SK-N-SH treated with all-trans-retinoic acid at 6 μM for 48 hours (cell line): ENCODE measurements at regions not wholly inside any gene's neighbourhood (a gene's known extent, or its start where the extent isn't known, plus 50 kb on each side); places are given as distances from the start of the nearest gene placed in this dataset.

Experiments used
- ATAC-seq: fragments of 200-7000 bp; cut with Tn5 transposase; 3 replicates; pipeline ENCODE4 v1.9.1; 2020; ENCODE audit warnings: mild to moderate bottlenecking, moderate library complexity
- ARNTL ChIP-seq: fragments of 450-650 bp; formaldehyde crosslinking; IDR thresholded peaks from 2 replicates; pipeline ENCODE4 v1.5.0; 2020; ENCODE audit warnings: low read depth, mild to moderate bottlenecking, moderate library complexity, borderline replicate concordance
- BACH2 ChIP-seq: fragments of 250-450 bp; sonication (Bioruptor Pico); IDR thresholded peaks from 2 replicates; pipeline ENCODE4 v1.9.0; 2021; ENCODE audit warnings: mild to moderate bottlenecking, borderline replicate concordance
- CSDC2 ChIP-seq: fragments of 250-450 bp; sonication (Bioruptor Pico); IDR thresholded peaks from 2 replicates; pipeline ENCODE4 v1.5.0; 2020; ENCODE audit warnings: mild to moderate bottlenecking, moderate library complexity
- ESRRG ChIP-seq: fragments of 250-450 bp; sonication (Bioruptor Pico); IDR thresholded peaks from 2 replicates; pipeline ENCODE4 v1.6.1; 2021; ENCODE audit warnings: mild to moderate bottlenecking
- GLIS3 ChIP-seq: fragments of 250-450 bp; sonication (Bioruptor Pico); IDR thresholded peaks from 2 replicates; pipeline ENCODE4 v1.5.0; 2020; ENCODE audit warnings: mild to moderate bottlenecking, moderate library complexity
- ISL1 ChIP-seq: fragments of 250-450 bp; sonication (Bioruptor Pico); IDR thresholded peaks from 2 replicates; pipeline ENCODE4 v2.1.2; 2022; ENCODE audit warnings: mild to moderate bottlenecking, moderate library complexity
- POU6F1 ChIP-seq: fragments of 250-450 bp; sonication (Bioruptor Pico); IDR thresholded peaks from 2 replicates; pipeline ENCODE4 v1.8.0; 2021; ENCODE audit warnings: low read depth, mild to moderate bottlenecking, moderate library complexity, borderline replicate concordance
- PPARA ChIP-seq: fragments of 250-450 bp; sonication (Bioruptor Pico); IDR thresholded peaks from 2 replicates; pipeline ENCODE4 v1.5.0; 2020; ENCODE audit warnings: mild to moderate bottlenecking, borderline replicate concordance
- SNAI2 ChIP-seq: fragments of 250-450 bp; sonication (Bioruptor Pico); IDR thresholded peaks from 2 replicates; pipeline ENCODE4 v1.5.0; 2020; ENCODE audit warnings: mild to moderate bottlenecking, moderate library complexity
- TCF4 ChIP-seq: fragments of 250-450 bp; sonication (Bioruptor Pico); IDR thresholded peaks from 2 replicates; pipeline ENCODE4 v1.8.0; 2021; ENCODE audit warnings: mild to moderate bottlenecking, moderate library complexity, borderline replicate concordance
- TOX ChIP-seq: fragments of 250-450 bp; sonication (Bioruptor Pico); IDR thresholded peaks from 2 replicates; pipeline ENCODE4 v1.8.0; 2021; ENCODE audit warnings: mild to moderate bottlenecking, moderate library complexity, borderline replicate concordance
- ZC3H10 ChIP-seq: fragments of 250-450 bp; sonication (Bioruptor Pico); IDR thresholded peaks from 2 replicates; pipeline ENCODE4 v1.5.1; 2021; ENCODE audit warnings: mild to moderate bottlenecking, moderate library complexity
- ZFP3 ChIP-seq: fragments of 250-450 bp; sonication (Bioruptor Pico); IDR thresholded peaks from 2 replicates; pipeline ENCODE4 v1.5.0; 2020; ENCODE audit warnings: mild to moderate bottlenecking, moderate library complexity
- ZNF565 ChIP-seq: fragments of 450-650 bp; formaldehyde crosslinking; conservative IDR thresholded peaks from 2 replicates; pipeline ENCODE4 v1.5.0; 2020; ENCODE audit warnings: low read depth, mild to moderate bottlenecking, moderate library complexity
- ZNF70 ChIP-seq: fragments of 450-650 bp; formaldehyde crosslinking; IDR thresholded peaks from 2 replicates; pipeline ENCODE4 v1.5.0; 2020; ENCODE audit warnings: mild to moderate bottlenecking, moderate library complexity
- ZNF8 ChIP-seq: fragments of 450-650 bp; formaldehyde crosslinking; IDR thresholded peaks from 2 replicates; pipeline ENCODE4 v1.5.0; 2020; ENCODE audit warnings: mild to moderate bottlenecking, moderate library complexity
- TF ChIP-seq, protein P1 (sequence below): fragments of 250-450 bp; sonication (Bioruptor Pico); IDR thresholded peaks from 2 replicates; pipeline ENCODE4 v1.8.0; 2020; ENCODE audit warnings: mild to moderate bottlenecking, moderate library complexity, borderline replicate concordance
- TF ChIP-seq, protein P2 (sequence below): fragments of 250-450 bp; sonication (Bioruptor Pico); IDR thresholded peaks from 2 replicates; pipeline ENCODE4 v1.5.0; 2020; ENCODE audit warnings: mild to moderate bottlenecking, moderate library complexity
- TF ChIP-seq, protein P3 (sequence below): fragments of 250-450 bp; sonication (Bioruptor Pico); IDR thresholded peaks from 2 replicates; pipeline ENCODE4 v1.5.1; 2021; ENCODE audit warnings: mild to moderate bottlenecking, moderate library complexity

DNA sequence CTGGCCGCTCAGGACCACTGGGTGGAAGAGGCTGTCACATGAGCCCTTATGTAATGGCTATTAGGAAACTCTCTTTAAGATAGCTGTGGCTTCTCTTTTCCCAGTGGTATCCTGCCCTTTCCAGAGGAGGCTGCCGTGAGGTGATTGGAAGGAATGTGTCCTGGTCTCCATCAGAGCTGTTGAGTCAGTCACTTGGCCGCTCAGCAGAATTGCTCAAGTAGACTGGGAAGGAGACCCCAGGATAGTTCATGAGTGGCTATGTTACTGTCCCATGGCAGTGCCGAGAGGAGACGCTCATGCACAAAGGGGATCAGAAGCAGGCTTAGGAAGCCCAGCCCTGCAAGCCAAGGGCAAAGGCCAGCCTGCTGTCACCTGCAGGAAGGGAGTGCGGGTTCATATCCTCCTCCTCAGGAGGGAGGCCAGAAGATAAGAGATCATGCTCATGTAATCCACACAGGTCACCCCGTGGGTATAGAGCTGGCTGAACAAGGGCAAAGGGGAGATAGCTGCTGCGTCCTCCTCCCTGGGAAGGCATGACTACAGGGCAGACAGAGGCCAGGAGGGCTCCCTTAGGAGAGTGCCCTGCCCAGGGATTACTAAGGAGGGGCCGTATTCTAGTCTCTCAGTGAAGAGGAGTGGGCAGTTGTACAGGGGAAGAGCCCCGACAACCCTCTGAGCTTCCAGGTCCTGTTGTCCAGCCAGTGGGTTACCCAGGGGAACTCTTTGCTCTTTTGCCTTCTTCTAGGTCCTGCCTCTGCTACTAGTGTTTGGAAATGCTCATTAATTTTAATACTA is 137.0 kb upstream of the MAX start:
- TF ChIP-seq CSDC2 (CRISPR knock-in tag): no peak
- TF ChIP-seq ARNTL (CRISPR knock-in tag): no peak
- TF ChIP-seq, protein P1, sequence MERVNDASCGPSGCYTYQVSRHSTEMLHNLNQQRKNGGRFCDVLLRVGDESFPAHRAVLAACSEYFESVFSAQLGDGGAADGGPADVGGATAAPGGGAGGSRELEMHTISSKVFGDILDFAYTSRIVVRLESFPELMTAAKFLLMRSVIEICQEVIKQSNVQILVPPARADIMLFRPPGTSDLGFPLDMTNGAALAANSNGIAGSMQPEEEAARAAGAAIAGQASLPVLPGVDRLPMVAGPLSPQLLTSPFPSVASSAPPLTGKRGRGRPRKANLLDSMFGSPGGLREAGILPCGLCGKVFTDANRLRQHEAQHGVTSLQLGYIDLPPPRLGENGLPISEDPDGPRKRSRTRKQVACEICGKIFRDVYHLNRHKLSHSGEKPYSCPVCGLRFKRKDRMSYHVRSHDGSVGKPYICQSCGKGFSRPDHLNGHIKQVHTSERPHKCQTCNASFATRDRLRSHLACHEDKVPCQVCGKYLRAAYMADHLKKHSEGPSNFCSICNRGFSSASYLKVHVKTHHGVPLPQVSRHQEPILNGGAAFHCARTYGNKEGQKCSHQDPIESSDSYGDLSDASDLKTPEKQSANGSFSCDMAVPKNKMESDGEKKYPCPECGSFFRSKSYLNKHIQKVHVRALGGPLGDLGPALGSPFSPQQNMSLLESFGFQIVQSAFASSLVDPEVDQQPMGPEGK (CRISPR knock-in tag): no peak
- no peak for TF ChIP-seq ZC3H10 (CRISPR knock-in tag)
- TF ChIP-seq BACH2: no peak
- no peak for TF ChIP-seq POU6F1
- TF ChIP-seq, protein P2, sequence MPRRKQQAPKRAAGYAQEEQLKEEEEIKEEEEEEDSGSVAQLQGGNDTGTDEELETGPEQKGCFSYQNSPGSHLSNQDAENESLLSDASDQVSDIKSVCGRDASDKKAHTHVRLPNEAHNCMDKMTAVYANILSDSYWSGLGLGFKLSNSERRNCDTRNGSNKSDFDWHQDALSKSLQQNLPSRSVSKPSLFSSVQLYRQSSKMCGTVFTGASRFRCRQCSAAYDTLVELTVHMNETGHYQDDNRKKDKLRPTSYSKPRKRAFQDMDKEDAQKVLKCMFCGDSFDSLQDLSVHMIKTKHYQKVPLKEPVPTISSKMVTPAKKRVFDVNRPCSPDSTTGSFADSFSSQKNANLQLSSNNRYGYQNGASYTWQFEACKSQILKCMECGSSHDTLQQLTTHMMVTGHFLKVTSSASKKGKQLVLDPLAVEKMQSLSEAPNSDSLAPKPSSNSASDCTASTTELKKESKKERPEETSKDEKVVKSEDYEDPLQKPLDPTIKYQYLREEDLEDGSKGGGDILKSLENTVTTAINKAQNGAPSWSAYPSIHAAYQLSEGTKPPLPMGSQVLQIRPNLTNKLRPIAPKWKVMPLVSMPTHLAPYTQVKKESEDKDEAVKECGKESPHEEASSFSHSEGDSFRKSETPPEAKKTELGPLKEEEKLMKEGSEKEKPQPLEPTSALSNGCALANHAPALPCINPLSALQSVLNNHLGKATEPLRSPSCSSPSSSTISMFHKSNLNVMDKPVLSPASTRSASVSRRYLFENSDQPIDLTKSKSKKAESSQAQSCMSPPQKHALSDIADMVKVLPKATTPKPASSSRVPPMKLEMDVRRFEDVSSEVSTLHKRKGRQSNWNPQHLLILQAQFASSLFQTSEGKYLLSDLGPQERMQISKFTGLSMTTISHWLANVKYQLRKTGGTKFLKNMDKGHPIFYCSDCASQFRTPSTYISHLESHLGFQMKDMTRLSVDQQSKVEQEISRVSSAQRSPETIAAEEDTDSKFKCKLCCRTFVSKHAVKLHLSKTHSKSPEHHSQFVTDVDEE (CRISPR knock-in tag): no peak
- TF ChIP-seq, protein P3, sequence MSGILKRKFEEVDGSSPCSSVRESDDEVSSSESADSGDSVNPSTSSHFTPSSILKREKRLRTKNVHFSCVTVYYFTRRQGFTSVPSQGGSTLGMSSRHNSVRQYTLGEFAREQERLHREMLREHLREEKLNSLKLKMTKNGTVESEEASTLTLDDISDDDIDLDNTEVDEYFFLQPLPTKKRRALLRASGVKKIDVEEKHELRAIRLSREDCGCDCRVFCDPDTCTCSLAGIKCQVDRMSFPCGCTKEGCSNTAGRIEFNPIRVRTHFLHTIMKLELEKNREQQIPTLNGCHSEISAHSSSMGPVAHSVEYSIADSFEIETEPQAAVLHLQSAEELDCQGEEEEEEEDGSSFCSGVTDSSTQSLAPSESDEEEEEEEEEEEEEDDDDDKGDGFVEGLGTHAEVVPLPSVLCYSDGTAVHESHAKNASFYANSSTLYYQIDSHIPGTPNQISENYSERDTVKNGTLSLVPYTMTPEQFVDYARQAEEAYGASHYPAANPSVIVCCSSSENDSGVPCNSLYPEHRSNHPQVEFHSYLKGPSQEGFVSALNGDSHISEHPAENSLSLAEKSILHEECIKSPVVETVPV (CRISPR knock-in tag): no peak
- no peak for TF ChIP-seq GLIS3
- peak; percentile 80 for ATAC-seq

GRCh38 chr14:65239938-65240296 is 137.6 kb upstream of the MAX start:
- no peak for TF ChIP-seq ZFP3
- TF ChIP-seq, all 23 proteins: peak for 0
- no peak for ATAC-seq

GRCh38 chr14:65241125-65241752 is 138.9 kb upstream of the MAX start:
- TF ChIP-seq TCF4 (no peak), ZC3H10 (CRISPR knock-in tag) (no peak), POU6F1 (no peak), ZNF8 (CRISPR knock-in tag) (no peak), SNAI2 (CRISPR knock-in tag) (no peak), ESRRG (no peak)
- no peak for ATAC-seq

DNA sequence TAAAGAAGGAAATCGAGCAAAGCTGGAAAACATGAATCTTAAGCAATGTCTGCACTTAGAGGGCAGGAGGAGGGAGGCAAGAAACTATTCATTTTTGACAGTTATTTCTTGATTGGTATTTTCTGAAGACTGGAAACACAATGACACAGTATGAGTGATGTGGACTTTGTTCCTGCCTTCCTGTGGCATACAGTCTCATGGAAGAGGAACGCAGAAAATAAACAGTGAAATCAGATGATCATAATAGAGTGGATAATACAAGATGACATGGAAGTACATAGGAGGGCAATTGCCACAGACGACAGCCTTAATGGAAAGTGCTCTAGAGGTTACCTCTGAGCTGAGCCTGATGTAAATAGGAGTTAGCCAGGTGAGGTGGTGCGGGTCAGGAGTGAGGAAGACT is 140.4 kb upstream of the MAX start:
- ATAC-seq: no peak
- TF ChIP-seq TOX (CRISPR knock-in tag) (no peak), ARNTL (CRISPR knock-in tag) (no peak), ESRRG (no peak), ZFP3 (no peak), SNAI2 (CRISPR knock-in tag) (no peak), ZNF8 (CRISPR knock-in tag) (no peak), TCF4 (no peak), ZC3H10 (CRISPR knock-in tag) (no peak), POU6F1 (no peak), ISL1 (no peak), CSDC2 (CRISPR knock-in tag) (no peak), ZNF565 (CRISPR knock-in tag) (no peak), ZNF70 (CRISPR knock-in tag) (no peak), GLIS3 (no peak), PPARA (CRISPR knock-in tag) (no peak)
- TF ChIP-seq, protein P1 (CRISPR knock-in tag): no peak
- TF ChIP-seq, protein P3 (CRISPR knock-in tag): no peak
